ENCODE measurements at regions not wholly inside any gene's neighbourhood (a gene's known extent, or its start where the extent isn't known, plus 50 kb on each side); places are given as distances from the start of the nearest gene placed in this dataset.
A peak's percentile ranks its signal among the peaks of the same experiment; 100 is the strongest.

DNA sequence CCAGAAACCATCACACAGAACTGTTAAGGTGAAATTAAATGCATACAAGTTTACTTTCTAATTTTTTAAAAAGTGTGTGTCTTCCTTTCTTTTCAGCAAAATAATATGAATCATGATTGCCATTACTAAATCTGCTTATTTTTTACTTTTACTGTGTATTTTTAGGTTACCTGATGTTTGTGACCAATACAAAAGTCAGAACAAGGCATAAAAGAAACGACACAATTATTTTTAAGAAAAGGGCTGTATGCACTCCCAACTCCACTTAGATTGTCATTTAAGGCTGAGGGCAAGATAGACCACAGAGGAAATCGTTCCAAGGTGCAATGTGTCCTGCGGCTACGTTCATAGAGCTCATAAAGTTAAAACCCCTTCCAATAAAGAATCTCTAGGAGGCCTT lies 797.0 kb downstream of the TDRD15 start:
- in situ Hi-C loops (cut with HindIII; ENCODE audit: low sequenced_read_pairs), result no loop called here
- DNase-seq (ENCODE audit: low spot score), result no peak

DNA sequence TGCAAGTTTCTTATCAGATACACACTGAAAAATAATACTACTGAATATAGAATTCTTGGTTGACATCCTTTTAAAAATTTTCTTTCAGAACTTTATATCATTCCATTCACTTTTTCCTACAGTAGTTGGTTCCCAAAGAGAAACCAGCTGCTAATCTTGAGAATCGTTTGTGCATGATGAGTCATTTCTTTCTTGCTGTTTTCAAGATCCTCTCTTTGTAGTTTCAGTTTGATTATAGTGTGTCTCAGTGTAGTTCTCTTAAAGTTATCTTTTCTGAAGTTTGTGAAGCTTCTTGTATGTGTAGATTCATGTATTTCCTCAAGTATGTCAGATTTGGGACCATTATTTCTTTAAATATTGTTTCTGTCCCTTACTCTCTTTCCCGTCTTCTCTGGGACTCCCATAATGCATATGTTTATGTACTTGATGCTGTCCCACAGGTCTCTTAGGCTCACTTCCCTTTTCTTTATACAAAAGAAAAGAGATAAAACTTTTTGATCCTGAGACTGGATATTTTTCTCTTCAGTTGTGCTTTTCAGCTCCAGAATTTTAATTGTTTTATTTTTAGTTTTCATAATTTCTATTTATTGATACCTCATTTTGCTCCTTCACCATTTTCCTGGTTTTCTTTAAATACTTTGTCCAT lies 801.0 kb downstream of the TDRD15 start:
- in situ Hi-C loops (cut with HindIII; ENCODE audit: low sequenced_read_pairs), result no loop called here
- DNase-seq (ENCODE audit: low spot score), result no peak

DNA sequence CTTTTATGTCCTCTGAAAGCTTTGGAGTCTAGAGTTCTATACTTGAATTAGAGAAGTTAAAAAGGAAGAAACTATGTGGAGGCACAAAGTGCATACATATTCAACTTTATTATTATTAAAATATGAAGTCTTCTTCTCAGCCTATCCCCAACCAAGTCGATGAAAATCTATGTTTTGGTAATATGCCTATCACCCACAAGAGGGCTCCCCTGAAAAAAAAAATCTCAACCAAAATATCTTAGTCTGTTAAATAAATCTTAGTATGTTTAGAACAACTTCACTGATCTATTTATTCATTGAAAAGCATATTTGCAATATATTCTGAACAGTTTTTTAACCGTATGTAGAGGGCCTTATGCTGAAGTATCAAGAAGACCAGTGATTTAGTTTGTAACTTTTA lies 804.5 kb downstream of the TDRD15 start:
- in situ Hi-C loops (cut with HindIII; ENCODE audit: low sequenced_read_pairs), result no loop called here
- no peak for DNase-seq (ENCODE audit: low spot score)

DNA sequence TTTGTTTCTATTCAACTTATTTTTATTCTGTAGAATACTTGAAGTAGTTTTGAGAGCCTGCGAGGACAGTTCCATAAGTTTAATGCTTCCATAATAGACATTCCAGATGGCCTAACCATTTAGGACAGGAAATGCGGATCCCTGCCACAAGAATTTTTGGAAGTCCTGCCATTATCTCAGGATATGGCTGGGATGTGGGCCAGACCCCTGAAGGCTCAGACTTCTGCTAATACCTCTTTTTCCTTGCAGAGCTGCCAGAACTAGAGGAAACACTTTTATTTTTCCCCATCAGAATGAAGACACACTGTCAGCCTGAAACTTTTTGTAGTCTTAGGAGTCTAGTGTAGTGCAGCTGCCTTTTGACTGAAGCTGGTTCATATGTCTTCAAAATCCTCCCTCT lies 806.5 kb downstream of the TDRD15 start:
- peak; percentile 4 for DNase-seq (ENCODE audit: low spot score)
- in situ Hi-C loops (cut with HindIII; ENCODE audit: low sequenced_read_pairs), result no loop called here

DNA sequence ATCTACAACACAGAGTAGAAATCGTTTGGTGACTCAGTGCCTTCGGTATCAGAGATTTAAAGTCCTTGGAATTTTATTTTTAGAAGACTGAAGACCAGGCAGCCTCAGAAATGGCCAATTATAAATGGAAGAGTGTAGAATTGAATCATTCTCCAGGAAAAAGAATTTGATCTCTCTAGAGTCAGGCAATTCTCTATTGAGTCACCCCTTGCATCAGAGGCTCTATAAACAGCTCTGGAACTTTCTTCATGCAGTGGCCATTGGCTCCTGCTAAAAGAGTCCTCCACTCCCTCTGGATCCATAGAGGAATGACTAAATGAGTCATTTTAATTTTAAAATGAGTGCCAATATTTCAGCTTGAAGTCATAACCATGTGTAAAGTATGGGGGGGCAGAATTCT lies 816.2 kb downstream of the TDRD15 start:
- no peak for DNase-seq (ENCODE audit: low spot score)
- in situ Hi-C loops (cut with HindIII; ENCODE audit: low sequenced_read_pairs), result no loop called here

DNA sequence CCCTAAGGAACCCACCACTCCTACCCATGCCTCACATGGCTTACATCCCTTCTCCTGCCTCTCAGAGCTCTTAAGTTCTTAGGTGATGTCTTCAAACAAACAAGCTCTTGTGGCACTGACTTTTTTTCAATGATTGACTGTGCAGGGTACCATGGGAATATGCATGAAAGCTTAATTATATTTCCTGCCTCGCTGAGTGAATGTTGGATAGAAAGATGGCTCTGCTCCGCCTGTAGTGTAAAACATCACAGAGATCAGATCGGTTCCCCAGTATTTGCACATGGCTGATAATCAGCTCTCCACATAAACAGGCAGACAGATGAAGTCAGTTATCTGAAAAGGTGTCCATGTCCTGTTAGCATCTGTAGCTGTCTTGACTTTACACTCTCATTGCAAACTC lies 820.8 kb downstream of the TDRD15 start:
- DNase-seq (ENCODE audit: low spot score), result no peak
- in situ Hi-C loops (cut with HindIII; ENCODE audit: low sequenced_read_pairs), result no loop called here

DNA sequence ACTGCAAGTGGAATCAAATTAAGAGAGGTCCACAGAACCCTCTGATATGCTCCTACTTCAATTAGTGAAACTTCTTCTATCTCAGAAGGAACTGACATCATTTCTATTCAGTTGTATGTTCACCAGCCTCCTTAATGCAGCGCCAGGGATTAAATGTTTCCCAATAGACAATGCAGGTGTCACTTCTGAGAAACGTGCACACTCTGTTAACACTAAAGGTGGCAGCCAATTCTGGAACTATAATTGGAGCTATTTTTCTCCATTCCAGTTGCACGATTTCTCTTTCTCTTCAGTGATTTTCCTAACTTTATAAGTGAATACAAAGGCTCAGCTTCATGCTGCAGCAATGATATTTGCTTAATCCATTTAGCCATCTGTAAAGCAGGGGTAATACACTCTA lies 821.9 kb downstream of the TDRD15 start:
- in situ Hi-C loops (cut with HindIII; ENCODE audit: low sequenced_read_pairs), result no loop called here

DNA sequence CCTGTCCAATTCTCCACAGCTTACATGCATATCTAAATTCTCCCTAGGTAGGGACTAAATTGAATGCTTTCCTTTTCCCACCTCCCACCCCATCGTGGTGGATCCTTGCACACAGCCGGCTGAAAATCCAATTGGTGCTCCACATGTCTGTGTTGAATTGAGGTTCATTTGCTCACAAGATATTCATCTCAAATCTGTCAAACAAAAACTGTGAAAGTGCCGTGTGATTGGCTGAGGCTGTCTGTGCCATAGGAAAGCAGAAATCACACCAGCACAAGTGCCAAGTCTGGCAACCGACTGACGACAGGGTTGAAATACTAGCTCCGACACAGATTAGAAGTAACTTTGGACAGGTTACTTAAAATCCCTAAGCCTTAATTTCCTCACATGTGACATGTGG lies 823.3 kb downstream of the TDRD15 start:
- DNase-seq (ENCODE audit: low spot score), result no peak
- in situ Hi-C loops (cut with HindIII; ENCODE audit: low sequenced_read_pairs), result no loop called here

More for the DNA sequence above, 821.9 kb downstream of the TDRD15 start:
- DNase-seq (ENCODE audit: low spot score), result no peak

DNA sequence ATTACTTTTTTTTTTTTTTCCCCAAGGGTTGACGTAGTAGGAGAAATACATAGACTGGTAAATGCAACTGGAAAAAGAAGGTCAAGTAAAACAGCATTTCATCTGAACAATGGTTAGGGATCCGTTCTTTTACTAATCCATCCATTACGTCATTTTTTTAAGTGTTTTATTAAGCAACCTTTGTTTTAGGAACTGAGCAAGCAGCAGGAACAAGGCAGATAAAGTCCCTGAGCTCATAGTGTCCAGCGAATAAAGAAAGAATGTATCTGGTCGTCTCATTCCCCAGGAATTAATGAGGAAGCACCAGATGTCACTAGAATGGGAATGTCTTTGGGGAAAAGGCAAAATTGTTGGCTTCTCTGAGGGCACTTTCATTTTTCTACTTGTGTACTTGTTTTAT lies 842.4 kb downstream of the TDRD15 start:
- DNase-seq (ENCODE audit: low spot score), result no peak
- in situ Hi-C loops (cut with HindIII; ENCODE audit: low sequenced_read_pairs), result no loop called here

DNA sequence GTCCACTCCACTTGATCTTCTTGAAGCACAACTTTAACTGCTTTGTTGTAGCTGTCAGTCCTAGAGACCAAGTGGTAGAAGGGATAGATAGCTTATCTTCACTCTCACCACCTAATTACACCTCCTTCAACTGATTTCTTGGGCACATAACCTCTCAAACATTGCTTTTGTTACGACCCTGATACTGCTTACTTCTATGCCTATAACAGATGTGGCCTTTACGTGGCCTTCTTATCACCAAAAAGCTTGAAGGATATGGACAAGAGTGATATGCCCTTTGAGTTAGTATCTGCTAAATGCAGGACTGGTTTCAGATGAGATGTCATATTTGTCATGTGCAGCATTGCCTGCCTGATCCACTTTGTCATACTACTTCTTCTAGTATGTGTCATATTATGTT lies 847.2 kb downstream of the TDRD15 start:
- in situ Hi-C loops (cut with HindIII; ENCODE audit: low sequenced_read_pairs), result no loop called here
- DNase-seq (ENCODE audit: low spot score), result no peak

DNA sequence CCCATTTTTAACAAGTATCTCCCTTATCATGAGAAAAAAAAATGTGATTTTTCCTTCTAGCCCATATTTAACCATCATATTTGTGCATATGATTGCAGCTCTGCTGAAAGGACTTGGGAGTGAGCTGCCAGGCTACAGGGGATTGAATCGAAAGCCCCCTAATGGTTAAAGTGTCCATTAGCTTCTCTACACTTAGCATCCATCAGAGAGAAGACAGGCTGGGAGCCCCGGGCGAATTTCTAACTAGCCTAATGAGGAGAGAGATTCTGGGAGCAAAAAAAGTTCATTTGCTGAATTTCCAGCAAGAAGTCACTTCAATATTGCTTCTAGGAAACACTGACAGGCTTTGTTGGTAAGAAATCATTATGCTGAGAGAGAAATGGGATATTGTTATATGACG lies 848.8 kb downstream of the TDRD15 start:
- in situ Hi-C loops (cut with HindIII; ENCODE audit: low sequenced_read_pairs), result no loop called here
- no peak for DNase-seq (ENCODE audit: low spot score)

DNA sequence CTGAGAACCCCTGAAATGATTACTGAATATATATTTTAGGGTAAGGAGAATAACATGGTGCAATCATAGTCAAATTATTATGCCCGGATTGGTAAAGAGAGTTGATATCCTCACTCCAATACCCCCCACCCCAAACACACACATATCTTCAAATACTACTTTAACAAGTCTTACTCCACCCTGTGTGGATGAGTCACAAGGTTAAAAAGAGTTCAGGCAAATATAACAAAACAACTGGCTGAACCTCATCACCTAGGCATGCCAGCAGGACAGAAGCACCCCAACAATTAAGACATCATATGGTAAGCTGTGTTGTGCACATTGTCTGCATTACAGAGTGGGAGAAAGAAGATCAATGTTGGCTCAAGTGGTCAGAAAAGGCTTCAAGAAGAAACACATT lies 857.4 kb downstream of the TDRD15 start:
- in situ Hi-C loops (cut with HindIII; ENCODE audit: low sequenced_read_pairs), result no loop called here
- DNase-seq (ENCODE audit: low spot score), result no peak

DNA sequence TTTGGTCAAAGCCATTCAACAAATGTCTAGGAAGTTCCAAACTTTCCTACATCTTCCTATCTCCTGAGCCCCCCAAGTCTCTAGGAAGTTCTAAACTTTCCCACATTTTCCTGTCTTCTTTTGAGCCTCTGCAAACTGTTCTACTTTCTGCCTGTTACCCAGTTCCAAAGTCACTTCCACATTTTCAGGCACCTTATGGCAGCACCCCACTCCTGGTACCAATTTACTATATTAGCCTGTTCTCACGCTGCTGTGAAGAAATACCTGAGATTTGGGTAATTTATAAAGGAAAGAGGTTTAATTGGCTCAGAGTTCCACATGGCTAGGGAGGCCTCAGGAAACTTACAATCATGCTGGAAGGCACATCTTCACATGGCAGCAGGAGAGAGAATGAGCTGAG lies 869.2 kb downstream of the TDRD15 start:
- no peak for DNase-seq (ENCODE audit: low spot score)
- in situ Hi-C loops (cut with HindIII; ENCODE audit: low sequenced_read_pairs), result no loop called here

DNA sequence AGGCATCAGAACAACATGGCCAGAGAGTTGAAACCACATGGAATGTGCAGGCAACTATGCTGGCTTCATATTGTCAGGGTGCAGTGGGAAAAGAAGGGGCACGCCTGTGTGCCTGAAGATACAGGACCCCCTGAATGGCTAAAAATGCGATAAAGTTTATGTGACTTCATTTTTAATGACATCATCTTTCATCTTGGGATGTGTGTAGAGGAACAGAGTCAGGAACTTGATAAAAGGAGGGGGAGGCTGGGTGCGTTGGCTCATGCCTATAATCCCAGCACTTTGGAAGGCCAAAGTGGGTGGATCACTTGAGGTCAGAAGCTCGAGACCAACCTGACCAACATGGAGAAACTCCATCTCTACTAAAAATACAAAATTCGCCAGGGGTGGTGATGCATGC lies 872.6 kb downstream of the TDRD15 start:
- DNase-seq (ENCODE audit: low spot score), result no peak
- in situ Hi-C loops (cut with HindIII; ENCODE audit: low sequenced_read_pairs), result no loop called here

DNA sequence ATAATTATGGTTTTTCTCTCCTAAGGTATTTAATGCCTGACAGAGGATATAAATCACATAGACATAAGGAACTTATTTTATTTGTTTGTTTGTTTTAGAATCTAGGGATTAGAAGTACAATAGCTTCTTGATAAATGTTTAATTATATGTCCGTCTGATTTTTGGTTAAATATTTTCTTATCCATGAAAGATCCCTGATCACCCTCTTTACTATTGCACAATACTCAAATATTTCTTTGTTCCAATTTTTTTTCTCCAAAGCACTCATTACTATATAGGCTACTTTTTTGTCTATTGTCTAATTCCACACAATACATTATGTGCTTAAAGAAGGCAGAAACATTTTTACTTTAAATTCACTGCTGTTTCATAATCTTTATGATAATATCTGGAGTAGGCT lies 875.8 kb downstream of the TDRD15 start:
- in situ Hi-C loops (cut with HindIII; ENCODE audit: low sequenced_read_pairs), result no loop called here
- DNase-seq (ENCODE audit: low spot score), result no peak

DNA sequence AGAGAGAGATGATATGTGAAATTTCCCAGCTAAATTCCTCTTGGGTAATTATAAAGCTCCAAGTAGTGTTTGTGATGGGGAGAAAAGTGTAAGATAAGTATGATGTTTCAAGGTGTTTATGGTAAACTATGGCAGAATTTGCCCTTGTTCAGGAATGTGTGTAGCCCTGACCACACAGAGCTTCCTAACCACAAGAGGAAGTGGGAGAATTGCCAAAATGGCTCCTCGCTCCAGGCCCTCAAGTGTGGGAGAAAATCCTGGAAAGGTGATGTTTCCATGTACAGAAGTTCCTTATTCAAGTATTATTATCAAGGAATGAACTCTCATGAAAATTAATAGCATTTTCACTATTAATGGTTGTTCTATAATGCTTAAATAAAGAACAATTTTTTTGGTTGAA lies 878.3 kb downstream of the TDRD15 start:
- DNase-seq (ENCODE audit: low spot score), result no peak
- in situ Hi-C loops (cut with HindIII; ENCODE audit: low sequenced_read_pairs), result no loop called here

DNA sequence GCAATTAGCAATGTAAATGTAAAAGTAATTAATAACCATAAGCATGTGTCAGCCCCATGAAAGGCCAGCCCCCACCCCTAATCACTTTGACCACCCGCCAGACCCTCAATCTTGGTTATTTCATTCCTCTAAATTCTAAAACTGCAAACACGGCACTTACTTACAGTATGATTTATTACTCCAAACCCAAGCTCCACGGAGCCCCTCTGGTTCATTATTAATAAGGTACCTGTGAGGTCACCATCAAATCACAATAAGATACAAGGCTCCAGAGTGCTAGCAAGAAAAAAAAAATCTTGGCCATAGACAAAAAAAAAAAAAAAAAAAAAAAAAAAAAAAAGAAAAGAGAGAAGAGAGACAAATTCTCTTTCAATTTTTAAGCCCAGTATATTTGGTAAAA lies 879.5 kb downstream of the TDRD15 start:
- no peak for DNase-seq (ENCODE audit: low spot score)
- in situ Hi-C loops (cut with HindIII; ENCODE audit: low sequenced_read_pairs), result no loop called here

DNA sequence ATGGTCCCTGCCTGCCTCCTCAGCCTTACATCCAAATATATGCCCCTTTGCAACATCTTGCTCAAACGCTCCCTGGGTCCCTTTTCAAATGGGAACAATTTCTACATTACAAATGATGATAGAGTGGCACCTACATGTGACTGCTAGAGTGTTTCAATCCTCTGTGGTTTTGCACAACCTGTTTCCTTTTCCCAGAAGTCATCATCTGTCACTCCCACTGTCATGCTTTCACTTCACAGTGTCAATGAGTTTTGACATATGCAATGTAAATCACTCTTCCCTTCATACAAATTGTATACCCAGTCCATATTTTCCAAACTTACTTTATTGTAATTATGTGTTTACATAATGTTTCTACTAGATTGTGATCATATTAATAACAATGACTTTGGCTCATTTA lies 887.3 kb downstream of the TDRD15 start:
- no peak for DNase-seq (ENCODE audit: low spot score)
- in situ Hi-C loops (cut with HindIII; ENCODE audit: low sequenced_read_pairs), result no loop called here

DNA sequence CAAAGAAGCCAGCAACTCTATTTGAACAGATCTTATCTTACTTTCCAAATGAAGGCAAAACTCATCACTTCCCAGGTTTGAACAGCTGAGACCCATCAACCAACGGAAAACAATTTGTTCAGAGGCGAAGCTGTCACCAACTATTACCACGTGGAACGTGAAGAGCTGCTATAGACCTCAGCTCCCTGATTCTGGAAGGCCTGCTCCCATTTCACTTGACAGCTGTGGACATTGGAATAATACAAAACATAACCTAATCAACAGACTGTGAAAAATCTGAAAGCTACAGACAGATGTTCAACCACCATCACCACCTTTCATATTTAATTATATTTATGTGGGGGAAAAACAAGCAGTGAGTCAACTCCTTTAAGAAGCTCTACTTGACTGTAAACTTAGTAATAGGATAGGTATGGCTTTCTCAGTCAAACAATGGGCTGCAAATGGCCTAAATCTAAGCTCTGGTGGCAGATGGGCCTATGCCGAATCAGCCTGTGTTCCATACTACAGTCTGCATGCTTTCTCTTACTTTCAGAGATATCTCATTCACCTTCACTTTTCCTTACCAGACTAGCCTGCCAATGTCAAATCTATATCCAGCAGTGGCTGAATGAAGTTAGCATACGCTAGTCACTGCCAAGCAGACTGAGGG lies 896.4 kb downstream of the TDRD15 start:
- DNase-seq (ENCODE audit: low spot score), result no peak
- in situ Hi-C loops (cut with HindIII; ENCODE audit: low sequenced_read_pairs), result no loop called here

DNA sequence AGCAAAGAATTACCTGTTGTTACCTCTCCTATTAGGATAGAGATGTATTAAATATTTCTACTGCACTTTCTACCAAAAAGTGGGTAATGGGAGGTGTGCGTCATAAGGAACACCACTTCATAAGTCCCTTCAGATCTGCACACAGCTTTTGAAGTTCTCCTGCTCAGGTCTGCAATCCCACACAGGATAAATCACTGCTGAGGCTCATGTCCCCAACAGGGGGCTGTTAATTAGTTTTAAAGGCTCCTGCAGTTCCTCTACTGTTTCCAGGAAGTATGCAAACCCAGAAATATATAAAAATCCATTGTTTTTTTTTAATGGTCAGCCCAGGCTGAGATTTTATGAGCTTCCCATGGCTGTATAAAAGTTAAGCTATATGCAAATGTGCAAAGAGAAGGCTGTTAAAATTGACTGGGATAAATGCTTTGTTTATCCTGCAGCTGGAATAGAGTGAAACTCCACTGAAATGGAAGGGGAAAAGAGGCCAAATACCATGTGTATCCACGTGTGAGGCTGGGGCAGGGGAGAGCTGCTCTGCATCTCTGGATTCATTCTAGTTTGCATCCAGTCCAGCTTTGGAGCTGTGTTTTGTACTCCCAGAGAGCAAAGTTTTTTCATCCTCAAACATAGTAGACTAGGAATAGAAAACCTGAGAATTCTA lies 903.7 kb downstream of the TDRD15 start:
- in situ Hi-C loops (cut with HindIII; ENCODE audit: low sequenced_read_pairs), result no loop called here
- no peak for DNase-seq (ENCODE audit: low spot score)

DNA sequence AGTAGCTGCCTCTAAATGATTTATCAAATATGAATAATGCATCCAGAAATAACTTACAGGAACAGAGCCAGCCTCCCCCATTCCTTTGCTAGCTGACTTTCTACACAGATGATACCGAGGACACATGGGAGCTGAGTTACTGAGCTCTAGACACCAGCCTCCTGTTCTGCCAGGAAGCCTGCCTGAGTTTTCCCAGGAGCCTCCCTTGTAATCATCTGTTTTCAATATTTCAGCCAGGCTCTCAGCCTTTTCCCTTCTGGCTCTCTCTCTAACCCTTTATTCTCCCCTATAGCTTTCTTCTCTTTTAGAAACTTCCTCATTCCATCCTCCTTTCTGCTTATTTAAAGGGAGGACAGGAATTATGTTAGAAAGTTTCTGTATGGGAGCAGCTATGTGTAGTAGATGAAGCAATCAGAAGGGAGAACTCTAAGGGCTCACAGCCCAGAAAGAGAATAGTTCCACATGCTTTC lies 911.6 kb downstream of the TDRD15 start:
- no peak for DNase-seq (ENCODE audit: low spot score)
- in situ Hi-C loops (cut with HindIII; ENCODE audit: low sequenced_read_pairs), result no loop called here
